K562 (cell line): ENCODE measurements at regions not wholly inside any gene's neighbourhood (a gene's known extent, or its start where the extent isn't known, plus 50 kb on each side); places are given as distances from the start of the nearest gene placed in this dataset.

Experiments used
- ATAC-seq: fragments of 200-7000 bp; cut with Tn5 transposase; 3 replicates; pipeline ENCODE4 v1.9.1; 2020; ENCODE audit warnings: moderate library complexity
- BruUV-seq: library from RNA; stranded (reverse); fragments of 400-500 nt; replicated peaks from 2 replicates; lab custom pipeline; 2021; lab: Mats Ljungman, UMichigan
- CTCF ChIA-PET: fragments of 300-600 bp; formaldehyde crosslinking; extraction: SDS; loops from one replicate; lab custom pipeline; 2021; ENCODE audit warnings: low intra/inter-chr PET ratio; lab: Yijun Ruan, JAX
- POLR2A ChIA-PET: fragments of 300-600, 350-650 bp; sonication (Branson Sonifier 250); formaldehyde crosslinking; extraction: SDS; loops from one replicate; lab custom pipeline; 2021; ENCODE audit warnings: antibody characterized with exemption, inconsistent platforms; lab: Yijun Ruan, JAX
- DNase-seq, 4 experiments: peaks; one replicate each; pipeline versions ENCODE4 v3.0.0 to v3.0.0-alpha.2; 2011 to 2018; ENCODE audit warnings: low spot score in 3 of 4, mixed read lengths in 3 of 4; ENCODE audit errors: extremely low read depth in 1 of 4
- FAIRE-seq: peaks from 2 replicates; lab custom pipeline; 2011; peaks lifted over from hg19 to GRCh38; lab: Jason Lieb, UNC
- H2AFZ ChIP-seq: 2 replicates; pipeline ENCODE4 v1.6.0; 2011; ENCODE audit warnings: low read depth, low read length, control low read depth, inconsistent platforms
- H3K27ac ChIP-seq: fragments of 200-600 bp; 3 replicates; pipeline ENCODE4 v1.8.0; 2011; ENCODE audit warnings: low read depth, mild to moderate bottlenecking, control low read depth, inconsistent platforms, low read length, moderate library complexity, mixed read lengths; ENCODE audit errors: extremely low read depth
- H3K27me3 ChIP-seq, 2 experiments: fragments of 300-600 bp in 1 of 2; 2 replicates in 1 of 2; 3 replicates in 1 of 2; pipeline versions ENCODE4 v1.6.0 to v1.8.0; 2011; ENCODE audit warnings: inconsistent platforms in 2 of 2, low read length in 2 of 2, mild to moderate bottlenecking in 1 of 2, mixed read lengths in 1 of 2, moderate library complexity in 1 of 2; ENCODE audit not compliant: control insufficient read depth in 2 of 2, insufficient read depth in 2 of 2
- H3K36me3 ChIP-seq: fragments of 300-600 bp; 3 replicates; pipeline ENCODE4 v1.8.0; 2011; ENCODE audit warnings: mild to moderate bottlenecking, low read length, inconsistent platforms; ENCODE audit not compliant: control insufficient read depth, insufficient read depth
- H3K4me1 ChIP-seq, 2 experiments: fragments of 200-600 bp in 1 of 2; replicated peaks in 1 of 2; 2 replicates in 1 of 2; 3 replicates in 1 of 2; pipeline versions ENCODE4 v1.5.1 to v1.8.0; 2011; ENCODE audit warnings: inconsistent platforms in 2 of 2, low read length in 2 of 2, mild to moderate bottlenecking in 1 of 2, mixed read lengths in 1 of 2, moderate library complexity in 1 of 2; ENCODE audit not compliant: control insufficient read depth in 2 of 2, insufficient read depth in 2 of 2
- H3K4me2 ChIP-seq: 2 replicates; pipeline ENCODE4 v1.6.1; 2011; ENCODE audit warnings: low read length, control low read depth, inconsistent platforms, mixed read lengths; ENCODE audit not compliant: insufficient read depth
- H3K4me3 ChIP-seq: fragments of 200-600 bp; sonication (generic), shearing (Covaris generic); 2 replicates; pipeline ENCODE4 v1.5.1; 2016; ENCODE audit warnings: control low read depth, inconsistent platforms
- H3K79me2 ChIP-seq: fragments of 200-600 bp; 3 replicates; pipeline ENCODE4 v1.8.0; 2011; ENCODE audit warnings: low read length, inconsistent platforms; ENCODE audit not compliant: control insufficient read depth, insufficient read depth
- H3K9ac ChIP-seq, 2 experiments: 2 replicates each; pipeline versions ENCODE4 v1.6.0 to v1.6.1; 2011; ENCODE audit warnings: low read depth in 2 of 2, low read length in 2 of 2, control low read depth in 1 of 2, inconsistent platforms in 1 of 2, mild to moderate bottlenecking in 1 of 2, mixed read lengths in 1 of 2; ENCODE audit not compliant: insufficient read depth in 1 of 2
- H3K9me1 ChIP-seq: one replicate; pipeline ENCODE4 v1.6.0; 2011; ENCODE audit warnings: inconsistent platforms, mild to moderate bottlenecking, low read length, moderate library complexity; ENCODE audit not compliant: control insufficient read depth, insufficient read depth
- H3K9me3 ChIP-seq: replicated peaks from 2 replicates; pipeline ENCODE4 v1.5.1; 2011; ENCODE audit warnings: low read depth, low read length, inconsistent platforms; ENCODE audit not compliant: control insufficient read depth, insufficient read depth
- H4K20me1 ChIP-seq: replicated peaks from 2 replicates; pipeline ENCODE4 v1.6.1; 2011; ENCODE audit warnings: low read length, inconsistent platforms, mixed read lengths; ENCODE audit not compliant: control insufficient read depth, insufficient read depth
- AFF1 ChIP-seq, 2 experiments: fragments of 450-650 bp; IDR thresholded peaks; 2 replicates each; pipeline ENCODE4 v1.6.1; 2018; ENCODE audit warnings: mild to moderate bottlenecking in 2 of 2, low read depth in 1 of 2; ENCODE audit not compliant: partially characterized antibody in 2 of 2
- CBX1 ChIP-seq: sonication (generic); IDR thresholded peaks from 2 replicates; pipeline ENCODE4 v1.6.1; 2016; ENCODE audit warnings: antibody characterized with exemption, low read depth, mild to moderate bottlenecking
- CREBBP ChIP-seq: IDR thresholded peaks from one replicate; pipeline ENCODE4 v1.6.1; 2012; ENCODE audit warnings: low read depth, mild to moderate bottlenecking, control low read depth, inconsistent platforms, low read length
- EP400 ChIP-seq: fragments of 450-650 bp; IDR thresholded peaks from 2 replicates; pipeline ENCODE4 v1.6.1; 2017; ENCODE audit warnings: antibody characterized with exemption, mild to moderate bottlenecking, moderate library complexity
- EZH2 ChIP-seq: IDR thresholded peaks from 2 replicates; pipeline ENCODE4 v1.6.1; 2012; ENCODE audit warnings: low read depth, mild to moderate bottlenecking, inconsistent platforms, low read length, borderline replicate concordance
- HES1 ChIP-seq: fragments of 450-650 bp; IDR thresholded peaks from 2 replicates; pipeline ENCODE4 v1.6.1; 2016; ENCODE audit warnings: low read depth, mild to moderate bottlenecking, moderate library complexity
- LARP7 ChIP-seq: fragments of 450-650 bp; IDR thresholded peaks from 2 replicates; pipeline ENCODE4 v1.6.1; 2016
- MEIS2 ChIP-seq: fragments of 450-650 bp; IDR thresholded peaks from 2 replicates; pipeline ENCODE4 v1.6.1; 2014; ENCODE audit warnings: mild to moderate bottlenecking; ENCODE audit not compliant: partially characterized antibody
- MTF1 ChIP-seq: fragments of 250-450 bp; sonication (Bioruptor Pico); IDR thresholded peaks from 2 replicates; pipeline ENCODE4 v1.9.0; 2021; ENCODE audit warnings: moderate library complexity, mild to moderate bottlenecking, inconsistent platforms, borderline replicate concordance
- NCOA2 ChIP-seq, 2 experiments: fragments of 450-650 bp; IDR thresholded peaks; 2 replicates each; pipeline ENCODE4 v1.6.1; 2018; ENCODE audit warnings: mild to moderate bottlenecking in 2 of 2, moderate library complexity in 1 of 2; ENCODE audit not compliant: partially characterized antibody in 2 of 2
- NFATC3 ChIP-seq: fragments of 450-650 bp; IDR thresholded peaks from 2 replicates; pipeline ENCODE4 v1.6.1; 2017; ENCODE audit warnings: mild to moderate bottlenecking
- NR1H2 ChIP-seq: sonication (generic); formaldehyde crosslinking; IDR thresholded peaks from 2 replicates; pipeline ENCODE4 v1.4.0; 2020; ENCODE audit warnings: mild to moderate bottlenecking, missing genetic modification reagents
- NR3C1 ChIP-seq: sonication (generic); formaldehyde crosslinking; IDR thresholded peaks from 2 replicates; pipeline ENCODE4 v1.8.1; 2022; ENCODE audit warnings: missing genetic modification reagents
- POU5F1 ChIP-seq: fragments of 150-350 bp; IDR thresholded peaks from 2 replicates; pipeline ENCODE4 v1.6.1; 2014; ENCODE audit warnings: borderline replicate concordance, low read length, low read depth, mild to moderate bottlenecking; ENCODE audit not compliant: partially characterized antibody
- RBFOX2 ChIP-seq: fragments of 200-400 bp; formaldehyde crosslinking; IDR thresholded peaks from 2 replicates; pipeline ENCODE4 v1.6.1; 2017; ENCODE audit warnings: low read depth, mild to moderate bottlenecking, low read length, moderate library complexity
- SIN3B ChIP-seq: fragments of 450-650 bp; IDR thresholded peaks from 2 replicates; pipeline ENCODE4 v1.6.1; 2017; ENCODE audit warnings: low read depth, mild to moderate bottlenecking, moderate library complexity
- ZFP1 ChIP-seq: fragments of 450-650 bp; formaldehyde crosslinking; IDR thresholded peaks from 2 replicates; pipeline ENCODE4 v1.4.0; 2020; ENCODE audit warnings: mild to moderate bottlenecking, mixed read lengths
- ZNF124 ChIP-seq: sonication (generic); formaldehyde crosslinking; IDR thresholded peaks from 2 replicates; pipeline ENCODE4 v1.8.1; 2022; ENCODE audit warnings: missing genetic modification reagents
- ZNF143 ChIP-seq: sonication (generic); formaldehyde crosslinking; IDR thresholded peaks from 2 replicates; pipeline ENCODE4 v1.9.0; 2022; ENCODE audit warnings: mild to moderate bottlenecking, missing genetic modification reagents
- WGBS: fragments of 100-300 bp; shearing (Covaris generic); methylation state at CpG from one replicate; pipeline ENCODE4 v1.1.6; 2016; ENCODE audit warnings: low coverage, mixed read lengths; ENCODE audit not compliant: insufficient coverage; ENCODE audit errors: missing lambda C conversion rate; 5-methylcytosine and 5-hydroxymethylcytosine counted together
- in situ Hi-C: fragments of 300-500 bp; cut with MboI; formaldehyde crosslinking; loops from 4 replicates; pipeline ENCODE4 v1.15.0; 2018; ENCODE audit warnings: inconsistent platforms, mixed read lengths
- intact Hi-C: fragments of 100-400 bp; cut with micrococcal nuclease; formaldehyde crosslinking; loops from 2 replicates; pipeline ENCODE4 v1.14.2; 2022

- TF ChIP-seq HES1, result no peak
- no peak for TF ChIP-seq ZFP1 (CRISPR knock-in tag)
- no peak for TF ChIP-seq AFF1 (IDR thresholded peaks at IDR 0.05; ENCODE audit: low read depth in 1 of 2, partially characterized antibody in 2 of 2)
- TF ChIP-seq RBFOX2, result no peak
- TF ChIP-seq, all 486 proteins: peak for 0
Measured at GRCh38 chr20:39605908-39606307, 643.8 kb downstream of the DHX35 start (continued).

GRCh38 chr20:39605361-39605760, 643.2 kb downstream of the DHX35 start:
- ChIA-PET POLR2A (no interaction called here), CTCF (no interaction called here)
- H3K27me3 ChIP-seq, result no peaks in the 10 kb centered on the region
- H3K36me3 ChIP-seq, result no peaks in the 10 kb centered on the region
- H2AFZ ChIP-seq, result no peak overlapping the region
- H3K4me1 ChIP-seq, result no peaks in the 10 kb centered on the region
- no peaks in the 10 kb centered on the region for H4K20me1 ChIP-seq
- no peak for DNase-seq
- 0% methylated on average over 2 of the region's 2 CpGs for WGBS
- H3K4me2 ChIP-seq, result no peak overlapping the region
- no peak for FAIRE-seq
- no peak overlapping the region for H3K4me3 ChIP-seq
- BruUV-seq, result no TSS peak
- in situ Hi-C loops, result no loop called here
- no peak overlapping the region for H3K9ac ChIP-seq
- H3K79me2 ChIP-seq, result no peaks in the 10 kb centered on the region
- no peak for ATAC-seq
- no peaks in the 10 kb centered on the region for H3K9me1 ChIP-seq
- H3K9me3 ChIP-seq, result no peaks in the 10 kb centered on the region; the same call in 1 of the 2 replicates
- intact Hi-C loops, result no loop called here
- no peak overlapping the region for H3K27ac ChIP-seq
- no peak for TF ChIP-seq LARP7
- no peak for TF ChIP-seq MEIS2
- TF ChIP-seq NFATC3, result no peak
- TF ChIP-seq NCOA2 (IDR thresholded peaks at IDR 0.05; ENCODE audit: partially characterized antibody in 2 of 2), result no peak
- TF ChIP-seq NR3C1 (CRISPR knock-in tag), result no peak
- TF ChIP-seq MTF1 (CRISPR knock-in tag), result no peak
- no peak for TF ChIP-seq CBX1
- no peak for TF ChIP-seq EZH2
- TF ChIP-seq ZNF124 (CRISPR knock-in tag), result no peak
- TF ChIP-seq CREBBP, result no peak
- TF ChIP-seq SIN3B, result no peak
- no peak for TF ChIP-seq POU5F1
- TF ChIP-seq EP400, result no peak
- TF ChIP-seq ZNF143, result no peak
- no peak for TF ChIP-seq NR1H2 (CRISPR knock-in tag)
